Right forelimb (tissue), 1 donor: ENCODE measurements at regions not wholly inside any gene's neighbourhood (a gene's known extent, or its start where the extent isn't known, plus 50 kb on each side); places are given as distances from the start of the nearest gene placed in this dataset.
"Not testable (repeated sequence)": the region's sequence is repeated elsewhere in the genome, so short reads cannot be mapped to it uniquely, and the experiment has no call there.

ENCODE experiments used
- DNase-seq: peaks from one replicate; pipeline ENCODE4 v3.0.0-alpha.2; 2018

- DNase-seq = no peak
These were observed 122.3 kb upstream of the TMEM164 start for GRCh38 chrX:109880629-109881028.

DNA sequence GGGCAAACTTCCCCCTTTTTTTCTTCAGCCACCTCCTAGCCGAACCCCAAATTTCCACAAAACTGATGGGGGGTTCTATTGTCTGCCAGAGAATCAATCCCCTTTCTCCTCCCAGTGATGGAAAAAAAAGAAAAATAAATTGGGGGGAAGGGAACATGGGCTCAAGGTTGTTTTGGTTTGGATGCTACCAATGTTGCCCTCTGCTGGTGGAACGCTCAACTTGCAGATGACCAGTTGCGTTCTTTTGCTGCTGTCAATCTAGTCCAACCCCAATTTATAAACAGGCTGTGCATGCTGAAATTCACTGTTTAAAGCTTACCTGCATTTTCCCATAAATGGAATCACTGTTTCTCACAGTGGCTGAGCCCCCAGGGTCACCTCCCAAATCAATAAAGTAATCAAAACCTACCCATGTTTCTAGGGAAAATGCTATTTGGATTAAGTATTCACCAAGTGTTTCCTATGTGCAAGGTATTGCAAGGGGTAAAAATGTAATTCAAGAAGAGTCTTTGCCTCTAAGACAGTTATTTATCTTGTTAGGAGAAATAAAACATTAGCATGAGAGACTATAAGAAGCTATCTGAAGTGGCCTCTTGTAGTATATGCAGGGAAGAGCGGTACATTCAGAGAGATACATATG lies 116.7 kb upstream of the TMEM164 start:
- peak; percentile 34 for DNase-seq

DNA sequence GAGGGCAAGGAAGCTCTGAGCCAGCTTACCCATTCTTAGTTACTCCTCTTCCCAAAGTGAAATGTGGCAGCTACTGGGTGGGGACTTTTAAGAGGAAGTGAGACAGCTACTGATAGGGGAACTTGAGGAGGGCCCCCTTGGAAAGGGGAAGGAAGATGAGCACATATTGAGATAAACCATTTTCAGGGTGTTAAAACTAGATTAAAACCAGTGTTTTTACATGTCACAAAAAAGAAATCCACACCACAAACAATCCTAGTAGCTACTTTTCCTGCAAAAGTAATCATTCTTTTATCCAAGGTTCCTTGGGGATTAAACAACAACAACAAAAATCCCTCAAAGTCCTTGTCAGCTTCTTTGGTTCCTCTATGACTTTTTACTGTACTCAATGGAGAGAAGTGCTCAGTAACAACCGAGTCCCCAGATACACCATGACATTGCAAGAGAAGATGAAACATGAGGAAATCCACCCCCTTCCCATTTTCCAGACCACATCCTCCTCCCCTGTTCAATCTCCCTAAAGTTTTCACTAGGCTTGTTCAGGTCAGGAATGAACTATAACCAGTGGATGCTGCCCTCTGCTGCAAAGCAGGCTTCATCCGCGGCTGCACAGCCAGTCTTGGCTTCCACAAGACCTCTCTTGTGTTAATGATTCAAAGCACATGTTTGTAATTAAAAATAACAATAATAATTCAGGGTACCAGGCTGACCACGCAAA lies 113.5 kb upstream of the TMEM164 start:
- no peak for DNase-seq

GRCh38 chrX:109890300-109890699 lies 112.6 kb upstream of the TMEM164 start:
- no peak for DNase-seq

- no peak for DNase-seq
These were observed 111.9 kb upstream of the TMEM164 start for GRCh38 chrX:109890910-109891502.

DNA sequence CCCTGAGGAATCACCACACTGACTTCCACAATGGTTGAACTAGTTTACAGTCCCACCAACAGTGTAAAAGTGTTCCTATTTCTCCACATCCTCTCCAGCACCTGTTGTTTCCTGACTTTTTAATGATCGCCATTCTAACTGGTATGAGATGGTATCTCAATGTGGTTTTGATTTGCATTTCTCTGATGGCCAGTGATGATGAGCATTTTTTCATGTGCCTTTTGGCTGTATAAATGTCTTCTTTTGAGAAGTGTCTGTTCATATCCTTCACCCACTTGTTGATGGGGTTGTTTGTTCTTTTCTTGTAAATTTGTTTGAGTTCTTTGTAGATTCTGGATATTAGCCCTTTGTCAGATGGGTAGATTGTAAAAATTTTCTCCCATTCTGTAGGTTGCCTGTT lies 106.9 kb upstream of the TMEM164 start:
- not testable (repeated sequence) for DNase-seq

GRCh38 chrX:109902665-109903064 lies 100.2 kb upstream of the TMEM164 start:
- DNase-seq = no peak

GRCh38 chrX:109911046-109911445 lies 91.9 kb upstream of the TMEM164 start:
- DNase-seq = no peak

GRCh38 chrX:109912993-109913392 lies 89.9 kb upstream of the TMEM164 start:
- not testable (repeated sequence) for DNase-seq

- DNase-seq = no peak
These were observed 88.6 kb upstream of the TMEM164 start for GRCh38 chrX:109914114-109914849.

- DNase-seq = no peak
These were observed 84.2 kb upstream of the TMEM164 start for GRCh38 chrX:109918753-109919152.

- no peak for DNase-seq
These were observed 82.6 kb upstream of the TMEM164 start for GRCh38 chrX:109920325-109920724.

DNA sequence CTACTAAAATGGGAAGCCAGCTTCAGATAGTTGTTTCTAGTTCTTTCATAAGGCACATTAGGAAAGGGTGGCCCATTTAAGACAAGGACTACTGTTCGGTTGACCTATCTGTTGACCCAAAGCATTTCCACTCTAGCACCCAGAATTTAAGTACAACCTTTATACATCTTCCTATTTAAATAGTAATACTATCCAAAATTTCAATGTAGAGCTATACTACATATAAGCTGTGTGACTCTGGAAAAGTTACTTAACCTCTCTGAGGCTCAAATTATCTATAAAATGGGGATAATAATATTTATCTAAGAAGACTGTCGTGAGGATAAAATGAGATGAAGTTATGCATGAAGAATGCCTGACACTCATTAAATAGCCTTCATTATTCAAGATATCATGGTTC lies 82.0 kb upstream of the TMEM164 start:
- DNase-seq = no peak

GRCh38 chrX:109922190-109922589 lies 80.7 kb upstream of the TMEM164 start:
- DNase-seq = no peak

DNA sequence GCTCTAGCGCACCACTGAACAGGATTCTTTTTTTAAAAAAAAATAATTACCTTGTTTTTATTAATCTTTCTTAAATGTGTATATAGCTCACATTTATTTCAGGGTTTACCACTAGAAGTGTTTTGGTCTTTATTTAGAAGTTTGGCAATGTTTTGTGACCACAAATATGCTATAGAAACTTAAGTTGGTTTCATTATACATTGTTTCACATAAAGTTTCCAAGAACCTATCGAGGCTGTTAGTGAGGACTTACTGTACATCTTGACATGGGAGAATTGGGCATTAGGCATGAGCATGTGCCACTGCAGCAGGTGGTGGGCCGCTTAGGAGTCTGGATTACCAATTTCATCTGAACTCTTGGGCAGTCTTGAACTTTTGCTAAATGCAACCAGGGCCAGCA lies 77.9 kb upstream of the TMEM164 start:
- not testable (repeated sequence) for DNase-seq

GRCh38 chrX:109925656-109926055 lies 77.3 kb upstream of the TMEM164 start:
- no peak for DNase-seq

DNA sequence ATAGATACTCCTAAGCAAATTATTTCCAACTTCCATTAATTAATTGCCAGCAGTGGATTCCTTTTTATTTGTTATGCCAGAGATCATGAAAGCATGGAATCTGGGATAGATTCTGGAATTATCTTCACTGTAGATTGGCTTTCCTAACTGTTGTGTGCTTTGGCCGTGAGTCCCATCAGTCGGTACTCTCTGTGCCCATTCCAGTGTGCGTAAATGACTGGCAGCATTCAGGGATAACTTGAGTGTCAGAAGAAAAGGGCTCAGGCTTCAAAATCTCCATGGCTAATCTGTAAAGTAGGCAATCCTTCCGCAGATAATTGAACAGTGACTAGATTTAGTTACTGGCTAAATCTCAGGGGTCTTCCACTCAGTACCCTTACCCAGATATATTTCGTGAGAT lies 76.8 kb upstream of the TMEM164 start:
- DNase-seq = no peak

DNA sequence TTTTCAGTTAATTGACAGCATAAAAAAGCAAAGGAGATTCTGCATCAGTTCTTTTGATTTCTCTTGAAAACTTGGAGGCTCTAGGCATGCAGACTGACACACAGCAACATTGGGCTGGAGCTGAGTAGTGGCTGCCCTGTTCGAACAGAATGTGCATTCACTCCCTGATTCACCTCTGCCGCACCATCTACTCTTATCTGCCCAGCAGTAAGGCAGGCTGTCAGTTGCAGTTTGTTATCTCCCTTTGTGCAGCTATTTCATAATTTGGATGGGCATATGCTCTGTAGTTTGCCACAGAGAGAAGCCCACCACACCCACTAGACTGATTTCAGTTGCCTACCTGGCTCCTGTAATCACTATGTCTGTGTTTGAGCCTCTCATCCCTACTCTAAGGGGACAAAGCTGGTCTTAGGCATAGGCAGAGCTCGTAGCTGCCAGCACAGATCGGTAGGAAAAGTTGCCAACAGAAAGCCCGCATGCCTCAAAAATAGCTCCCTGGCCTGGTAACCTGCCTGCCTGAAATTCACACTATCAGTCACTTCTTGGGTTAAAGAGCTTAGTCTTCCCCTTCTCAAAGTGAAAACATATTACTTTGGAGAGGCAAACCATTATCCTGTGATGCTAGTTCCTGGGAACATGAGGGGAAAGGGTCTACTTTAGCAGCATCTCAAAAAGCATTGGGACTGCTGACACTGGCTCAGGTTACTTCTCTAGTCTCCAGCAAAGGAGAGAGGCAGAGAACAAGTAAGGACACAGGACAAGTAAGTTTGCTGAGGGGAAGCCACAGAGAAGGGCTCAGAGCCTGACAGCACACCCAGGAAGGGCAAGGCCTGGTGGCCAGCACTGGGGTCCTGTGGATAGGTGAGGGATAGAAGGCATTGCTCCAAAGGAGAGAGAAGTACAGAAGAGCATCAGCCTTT lies 75.9 kb upstream of the TMEM164 start:
- DNase-seq = no peak

- no peak for DNase-seq
These were observed 75.1 kb upstream of the TMEM164 start for GRCh38 chrX:109927663-109928273.

- no peak for DNase-seq
These were observed 74.1 kb upstream of the TMEM164 start for GRCh38 chrX:109928596-109929335.

DNA sequence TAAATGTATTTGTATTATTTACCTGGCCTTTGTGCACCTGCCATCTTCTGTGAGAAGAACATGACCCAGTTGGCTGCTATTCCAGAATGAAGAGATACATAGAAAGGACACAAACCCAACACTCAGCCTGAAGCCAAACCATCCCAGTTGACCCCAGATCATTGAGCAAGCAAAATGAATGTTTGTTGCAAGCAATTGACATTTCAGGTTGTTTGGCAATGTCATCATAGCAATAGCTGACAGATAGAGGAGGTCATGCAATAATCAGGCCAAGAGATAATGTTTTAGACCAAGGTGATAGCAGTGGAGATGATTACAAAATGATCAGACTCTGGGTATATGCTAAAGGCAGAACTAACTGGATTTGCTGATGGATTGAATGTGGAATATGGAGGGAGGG lies 71.2 kb upstream of the TMEM164 start:
- no peak for DNase-seq
